UCSD-AML1 (cell line): ENCODE measurements at regions not wholly inside any gene's neighbourhood (a gene's known extent, or its start where the extent isn't known, plus 50 kb on each side); places are given as distances from the start of the nearest gene placed in this dataset.
"Not testable (repeated sequence)": the region's sequence is repeated elsewhere in the genome, so short reads cannot be mapped to it uniquely, and the experiment has no call there.

ENCODE experiments used
- DNase-seq: peaks from one replicate; lab custom pipeline; 2025; ENCODE audit not compliant: unreplicated experiment; lab: John Stamatoyannopoulos, UW

GRCh38 chr5:74501674-74502478, 138.7 kb downstream of the ENC1 start:
- no peak for DNase-seq

GRCh38 chr5:74500110-74500917, 140.2 kb downstream of the ENC1 start:
- no peak for DNase-seq

- no peak for DNase-seq
Measured at GRCh38 chr5:74499256-74500050, 141.1 kb downstream of the ENC1 start.

- no peak for DNase-seq
Measured at GRCh38 chr5:74497706-74498105, 142.8 kb downstream of the ENC1 start.

DNA sequence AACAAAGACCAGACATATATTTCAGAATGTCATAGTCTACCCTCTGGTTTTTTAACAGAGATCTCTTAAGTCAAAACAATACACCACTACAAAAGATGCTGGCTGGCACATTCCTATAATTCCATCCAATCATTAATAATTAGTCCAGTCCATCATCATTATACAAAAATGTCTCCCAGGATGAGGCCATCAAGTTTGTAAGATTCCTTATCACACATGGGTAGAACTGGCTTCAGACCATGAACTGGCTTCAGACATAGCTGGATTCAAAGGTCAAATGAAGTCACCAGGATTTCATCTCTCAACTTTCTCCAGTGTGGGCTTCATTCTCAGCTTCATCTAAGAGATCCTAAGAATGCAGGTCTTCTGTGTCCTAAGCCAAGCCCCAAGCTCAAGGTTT, 147.1 kb downstream of the ENC1 start:
- no peak for DNase-seq

DNA sequence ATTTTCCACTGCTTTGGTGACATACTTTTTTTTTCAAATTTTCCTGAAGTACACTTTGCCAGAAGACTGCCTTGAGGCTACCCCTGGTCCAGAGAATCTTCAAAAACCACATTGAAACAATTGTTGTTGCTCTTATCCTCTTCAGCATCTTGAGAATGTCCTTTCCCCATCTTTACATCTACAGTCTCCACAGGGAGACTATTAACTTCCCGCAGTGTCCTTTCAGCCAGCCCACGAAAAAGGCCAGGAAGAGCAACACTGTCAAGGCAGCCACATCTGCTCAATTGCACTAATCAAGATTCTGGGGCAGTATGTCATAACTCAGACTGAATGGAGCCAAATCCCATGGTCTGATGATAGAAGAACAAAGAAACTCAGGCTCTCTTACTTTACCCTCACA, 148.3 kb downstream of the ENC1 start:
- DNase-seq: no peak

DNA sequence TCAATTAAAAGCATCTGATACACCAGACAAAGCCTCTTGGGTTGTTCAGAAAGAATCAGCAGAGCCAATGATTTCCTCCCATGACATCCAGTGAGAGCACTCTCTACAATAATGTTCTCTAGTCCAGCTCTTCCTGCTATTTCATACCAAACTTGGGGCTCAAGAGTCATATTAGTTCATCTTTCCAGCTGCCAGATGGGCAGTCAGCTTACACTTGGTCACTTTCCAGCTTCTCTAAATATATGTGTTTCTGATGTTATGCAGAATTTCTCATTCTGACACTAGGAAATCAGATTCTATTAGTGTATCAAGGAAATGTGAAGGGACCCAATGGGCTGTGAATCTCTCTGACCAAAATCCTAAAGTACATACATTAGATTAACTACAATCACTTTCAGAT, 148.9 kb downstream of the ENC1 start:
- no peak for DNase-seq

- DNase-seq: no peak
Measured at GRCh38 chr5:74490814-74491213, 149.7 kb downstream of the ENC1 start.

GRCh38 chr5:74482990-74483389, 157.5 kb downstream of the ENC1 start:
- DNase-seq: no peak

DNA sequence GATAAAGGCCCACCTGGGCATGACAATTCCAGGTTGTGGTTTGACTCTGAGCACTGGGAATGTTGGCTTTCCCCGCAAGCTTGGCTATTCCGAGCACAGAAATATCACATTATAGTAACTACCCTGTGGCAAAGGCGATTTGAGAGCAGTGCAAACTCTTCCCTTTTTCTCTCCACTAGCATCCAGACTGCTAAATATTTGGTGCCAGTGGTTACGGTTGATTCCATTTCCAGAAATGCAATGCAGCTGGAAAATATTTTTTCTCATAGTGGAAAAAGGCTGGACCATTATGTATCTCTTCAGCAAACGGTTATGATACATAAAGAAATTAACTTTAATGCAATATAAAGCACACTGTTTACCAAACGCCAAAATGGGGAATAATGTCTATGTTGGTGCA, 158.0 kb downstream of the ENC1 start:
- no peak for DNase-seq

GRCh38 chr5:74481357-74481756, 159.2 kb downstream of the ENC1 start:
- not testable (repeated sequence) for DNase-seq

DNA sequence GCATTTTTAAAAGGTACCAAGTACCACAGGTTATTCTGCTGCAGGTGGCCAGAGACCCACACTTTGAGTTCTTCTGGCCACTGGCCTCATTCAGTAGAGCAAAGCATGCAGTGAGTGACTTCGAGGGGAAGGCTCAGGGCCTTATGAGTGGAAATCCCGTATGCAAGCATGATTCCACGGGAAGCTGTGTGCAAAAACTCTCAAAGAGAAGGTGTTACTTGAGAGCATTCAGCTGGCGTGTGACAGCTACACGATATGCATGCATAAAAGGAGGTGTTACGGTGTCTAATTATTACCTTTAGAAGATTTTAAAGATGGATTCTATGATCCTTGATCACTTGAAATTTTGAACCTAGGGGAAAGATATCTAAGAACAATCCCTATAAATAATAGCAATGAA, 160.3 kb downstream of the ENC1 start:
- DNase-seq: no peak

- no peak for DNase-seq
Measured at GRCh38 chr5:74478328-74478727, 162.2 kb downstream of the ENC1 start.

- DNase-seq: no peak
Measured at GRCh38 chr5:74477761-74478160, 162.8 kb downstream of the ENC1 start.

- DNase-seq: no peak
Measured at GRCh38 chr5:74476819-74477453, 163.6 kb downstream of the ENC1 start.

DNA sequence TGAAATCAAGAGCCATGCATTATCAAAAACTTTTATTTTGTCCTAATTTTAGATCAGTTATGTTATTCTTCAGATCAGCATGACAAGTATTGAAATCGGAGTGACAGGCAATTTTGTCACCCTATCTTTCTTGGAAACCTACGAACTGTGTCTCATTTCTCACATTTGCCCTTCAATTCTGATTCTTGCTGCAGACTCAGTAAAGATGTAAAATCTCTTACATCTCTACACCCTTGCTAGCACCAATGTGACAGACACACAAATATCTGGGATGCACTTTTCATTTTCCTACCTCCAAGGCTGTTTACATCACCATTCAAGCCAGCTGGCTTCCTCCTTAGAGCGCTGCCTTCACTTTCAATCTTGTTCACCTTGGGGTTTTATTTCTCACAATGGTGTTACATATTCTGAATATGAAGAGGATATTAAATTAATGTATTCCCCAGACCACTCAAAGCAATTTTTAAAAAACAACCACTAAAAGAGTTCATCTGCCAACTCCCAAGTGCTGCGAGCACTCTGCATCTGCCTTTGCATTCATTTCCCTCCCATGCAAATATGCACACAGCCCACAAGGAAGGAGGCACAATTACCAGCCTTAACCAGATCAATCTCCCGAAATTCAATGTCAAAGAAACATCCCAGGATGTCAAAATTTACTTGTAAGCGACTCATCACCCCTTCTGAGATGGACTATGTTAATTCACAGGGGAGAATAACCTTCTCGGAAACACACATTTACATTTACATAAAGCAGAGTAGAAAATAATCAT, 164.3 kb downstream of the ENC1 start:
- DNase-seq: no peak

DNA sequence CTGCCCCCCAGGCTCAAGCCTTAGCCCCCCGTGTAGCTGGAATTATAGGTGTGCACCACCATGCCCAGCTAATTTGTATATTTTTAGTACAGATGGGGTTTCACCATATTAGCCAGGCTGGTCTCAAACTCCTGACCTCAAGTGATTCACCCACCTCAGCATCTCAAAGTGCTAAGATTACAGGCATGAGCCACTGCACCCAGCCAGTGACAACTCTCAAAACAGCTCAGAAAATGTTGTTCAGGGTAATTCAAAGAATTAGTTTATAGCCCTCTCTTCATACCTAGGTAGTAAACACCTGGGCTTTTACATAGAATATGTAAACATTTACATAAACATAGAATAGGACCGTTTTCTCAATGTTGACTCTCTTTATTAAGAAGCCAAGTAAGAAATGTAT, 168.7 kb downstream of the ENC1 start:
- DNase-seq: no peak

DNA sequence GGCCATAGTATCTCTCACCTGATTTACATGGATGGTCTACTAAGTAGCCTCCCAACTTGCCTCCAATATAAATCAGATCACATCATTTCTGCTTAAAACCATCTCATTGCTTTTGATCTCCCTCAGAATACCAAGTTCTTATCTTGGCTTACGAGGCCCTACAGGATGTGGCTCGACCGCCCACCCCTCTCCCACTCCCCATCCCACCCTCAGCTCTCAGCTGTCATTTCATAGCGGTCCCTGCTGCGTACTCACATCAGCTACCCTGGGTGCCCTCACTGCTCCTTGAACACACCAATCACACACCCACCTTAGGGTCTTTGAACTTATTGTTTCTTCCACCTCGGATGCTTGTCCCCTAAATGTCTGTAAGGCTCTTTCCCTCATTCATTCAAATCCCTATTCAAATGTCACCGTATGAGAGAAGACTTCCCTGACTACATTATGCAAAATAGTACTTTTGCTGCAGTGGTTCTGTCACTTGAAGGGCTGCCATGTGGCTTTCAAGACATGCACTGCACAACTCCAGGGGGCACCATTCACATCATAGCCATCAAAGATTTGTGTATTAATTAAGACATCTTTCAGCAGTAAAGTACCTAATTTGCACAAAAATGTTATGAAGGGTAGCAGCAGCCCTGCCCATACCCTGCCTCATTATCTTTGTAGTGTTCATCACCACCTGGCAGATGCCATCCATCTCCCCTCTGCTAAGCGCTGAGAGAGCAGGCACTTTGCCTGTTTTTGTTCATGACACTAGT, 171.1 kb downstream of the ENC1 start:
- no peak for DNase-seq

- no peak for DNase-seq
Measured at GRCh38 chr5:74468421-74468820, 172.1 kb downstream of the ENC1 start.

DNA sequence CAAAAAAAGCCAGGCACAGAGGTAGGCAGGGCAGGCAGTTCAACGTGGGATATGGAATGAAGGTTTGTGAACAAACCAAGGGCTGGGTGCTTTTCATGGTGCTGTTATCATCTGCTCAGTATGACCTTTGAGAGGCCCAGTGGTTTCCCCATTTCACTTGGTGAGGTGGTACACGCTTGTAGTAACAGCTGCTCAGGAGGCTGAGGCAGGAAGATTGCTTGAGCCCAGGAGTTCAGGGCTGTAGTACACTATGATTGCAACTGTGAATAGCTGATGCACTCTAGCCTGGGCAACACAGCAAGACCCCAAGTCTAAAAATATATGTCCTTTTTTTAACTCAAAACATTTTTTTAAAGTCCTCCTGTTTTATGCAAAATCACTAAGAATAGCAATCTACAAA, 174.8 kb downstream of the ENC1 start:
- no peak for DNase-seq
